ENCODE measurements at regions not wholly inside any gene's neighbourhood (a gene's known extent, or its start where the extent isn't known, plus 50 kb on each side); places are given as distances from the start of the nearest gene placed in this dataset.

GRCh38 chr1:95558791-95559190 lies 324.8 kb downstream of the RWDD3 start:
- TF ChIP-seq, protein P1, sequence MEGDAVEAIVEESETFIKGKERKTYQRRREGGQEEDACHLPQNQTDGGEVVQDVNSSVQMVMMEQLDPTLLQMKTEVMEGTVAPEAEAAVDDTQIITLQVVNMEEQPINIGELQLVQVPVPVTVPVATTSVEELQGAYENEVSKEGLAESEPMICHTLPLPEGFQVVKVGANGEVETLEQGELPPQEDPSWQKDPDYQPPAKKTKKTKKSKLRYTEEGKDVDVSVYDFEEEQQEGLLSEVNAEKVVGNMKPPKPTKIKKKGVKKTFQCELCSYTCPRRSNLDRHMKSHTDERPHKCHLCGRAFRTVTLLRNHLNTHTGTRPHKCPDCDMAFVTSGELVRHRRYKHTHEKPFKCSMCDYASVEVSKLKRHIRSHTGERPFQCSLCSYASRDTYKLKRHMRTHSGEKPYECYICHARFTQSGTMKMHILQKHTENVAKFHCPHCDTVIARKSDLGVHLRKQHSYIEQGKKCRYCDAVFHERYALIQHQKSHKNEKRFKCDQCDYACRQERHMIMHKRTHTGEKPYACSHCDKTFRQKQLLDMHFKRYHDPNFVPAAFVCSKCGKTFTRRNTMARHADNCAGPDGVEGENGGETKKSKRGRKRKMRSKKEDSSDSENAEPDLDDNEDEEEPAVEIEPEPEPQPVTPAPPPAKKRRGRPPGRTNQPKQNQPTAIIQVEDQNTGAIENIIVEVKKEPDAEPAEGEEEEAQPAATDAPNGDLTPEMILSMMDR (IDR thresholded peaks at IDR 0.05; ENCODE audit: insufficient read depth, low read length, poor library complexity, severe bottlenecking) = no peak
- TF ChIP-seq EZH2phosphoT487 (conservative IDR thresholded peaks at IDR 0.05; ENCODE audit: low read length) = no peak
